HEK293 (cell line): ENCODE measurements at regions not wholly inside any gene's neighbourhood (a gene's known extent, or its start where the extent isn't known, plus 50 kb on each side); places are given as distances from the start of the nearest gene placed in this dataset.

Source experiments
- CTCF ChIA-PET: fragments of 350-600 bp; formaldehyde crosslinking; extraction: SDS; loops from one replicate; lab custom pipeline; 2021; ENCODE audit warnings: antibody characterized with exemption; lab: Yijun Ruan, JAX
- POLR2A ChIA-PET: fragments of 300-600 bp; formaldehyde crosslinking; extraction: SDS; loops from one replicate; lab custom pipeline; 2020; ENCODE audit warnings: antibody characterized with exemption, inconsistent platforms; lab: Yijun Ruan, JAX
- H3K27ac ChIP-seq: fragments of 200-500 bp; sonication (Bioruptor generic); 2 replicates; pipeline ENCODE4 v1.5.1; 2014; ENCODE audit warnings: low read depth, low read length, control low read depth, inconsistent platforms; ENCODE audit errors: extremely low read depth
- H3K36me3 ChIP-seq, 2 experiments: fragments of 200-500 bp in 1 of 2; sonication (Bioruptor generic) in 1 of 2; 1 replicate in 1 of 2; 2 replicates in 1 of 2; pipeline ENCODE4 v1.5.1; 2014 to 2017; ENCODE audit warnings: inconsistent platforms in 2 of 2, low read length in 2 of 2; ENCODE audit not compliant: control insufficient read depth in 2 of 2, insufficient read depth in 1 of 2
- H3K4me1 ChIP-seq: fragments of 200-500 bp; sonication (Bioruptor generic); 2 replicates; pipeline ENCODE4 v1.5.1; 2014; ENCODE audit warnings: mild to moderate bottlenecking, low read length, inconsistent platforms; ENCODE audit not compliant: control insufficient read depth, insufficient read depth
- H3K4me3 ChIP-seq: 2 replicates; pipeline ENCODE4 v1.5.1; 2011; ENCODE audit warnings: low read depth, mild to moderate bottlenecking, control low read depth, low read length, moderate library complexity
- H3K9me3 ChIP-seq: fragments of 200-500 bp; sonication (Bioruptor generic); 2 replicates; pipeline ENCODE4 v1.5.1; 2014; ENCODE audit warnings: low read depth, low read length, inconsistent platforms; ENCODE audit not compliant: control insufficient read depth, insufficient read depth
- FEZF1 ChIP-seq: fragments of 450-650 bp; formaldehyde crosslinking; IDR thresholded peaks from 2 replicates; pipeline ENCODE4 v1.5.1; 2016; ENCODE audit warnings: missing biosample characterization, missing genetic modification characterization
- GLIS1 ChIP-seq: fragments of 450-650 bp; formaldehyde crosslinking; IDR thresholded peaks from 2 replicates; pipeline ENCODE4 v1.5.1; 2016; ENCODE audit warnings: missing biosample characterization, missing genetic modification characterization
- PRDM10 ChIP-seq: fragments of 450-650 bp; formaldehyde crosslinking; IDR thresholded peaks from 2 replicates; pipeline ENCODE4 v1.5.1; 2016; ENCODE audit warnings: missing biosample characterization, missing genetic modification characterization
- WT1 ChIP-seq: fragments of 450-650 bp; formaldehyde crosslinking; IDR thresholded peaks from 2 replicates; pipeline ENCODE4 v1.5.1; 2016; ENCODE audit warnings: missing biosample characterization, missing genetic modification characterization
- ZBTB1 ChIP-seq: fragments of 450-650 bp; formaldehyde crosslinking; IDR thresholded peaks from 2 replicates; pipeline ENCODE4 v1.5.1; 2016; ENCODE audit warnings: missing biosample characterization, missing genetic modification characterization
- ZBTB11 ChIP-seq: fragments of 450-650 bp; formaldehyde crosslinking; conservative IDR thresholded peaks from 2 replicates; pipeline ENCODE4 v1.5.1; 2016; ENCODE audit warnings: low read depth, missing biosample characterization, missing genetic modification characterization
- ZBTB21 ChIP-seq: fragments of 450-650 bp; formaldehyde crosslinking; IDR thresholded peaks from 2 replicates; pipeline ENCODE4 v1.5.1; 2017; ENCODE audit warnings: missing biosample characterization, missing genetic modification characterization
- ZBTB48 ChIP-seq: fragments of 450-650 bp; formaldehyde crosslinking; IDR thresholded peaks from 2 replicates; pipeline ENCODE4 v1.5.1; 2016; ENCODE audit warnings: missing biosample characterization, missing genetic modification characterization
- ZNF16 ChIP-seq: fragments of 450-650 bp; formaldehyde crosslinking; IDR thresholded peaks from 2 replicates; pipeline ENCODE4 v1.5.1; 2016; ENCODE audit warnings: low read depth, missing biosample characterization, missing genetic modification characterization
- ZNF239 ChIP-seq: fragments of 450-650 bp; formaldehyde crosslinking; IDR thresholded peaks from 2 replicates; pipeline ENCODE4 v1.5.1; 2016; ENCODE audit warnings: missing biosample characterization, missing genetic modification characterization
- ZNF266 ChIP-seq: fragments of 450-650 bp; formaldehyde crosslinking; IDR thresholded peaks from 2 replicates; pipeline ENCODE4 v1.5.1; 2016; ENCODE audit warnings: missing biosample characterization, missing genetic modification characterization, low read depth
- ZNF354C ChIP-seq: fragments of 450-650 bp; formaldehyde crosslinking; IDR thresholded peaks from 2 replicates; pipeline ENCODE4 v1.5.1; 2016; ENCODE audit warnings: missing biosample characterization, missing genetic modification characterization, low read depth, borderline replicate concordance
- ZNF366 ChIP-seq: fragments of 450-650 bp; formaldehyde crosslinking; conservative IDR thresholded peaks from 2 replicates; pipeline ENCODE4 v1.5.1; 2016; ENCODE audit warnings: missing biosample characterization, missing genetic modification characterization
- ZNF513 ChIP-seq: fragments of 450-650 bp; IDR thresholded peaks from 2 replicates; pipeline ENCODE4 v1.5.1; 2018; ENCODE audit warnings: missing biosample characterization, missing genetic modification characterization
- ZNF624 ChIP-seq: fragments of 450-650 bp; formaldehyde crosslinking; IDR thresholded peaks from 2 replicates; pipeline ENCODE4 v1.5.1; 2017; ENCODE audit warnings: missing biosample characterization, missing genetic modification characterization
- ZNF626 ChIP-seq: fragments of 450-650 bp; sonication (Bioruptor Pico); formaldehyde crosslinking; IDR thresholded peaks from 2 replicates; pipeline ENCODE4 v1.5.1; 2018; ENCODE audit warnings: missing biosample characterization, missing genetic modification characterization, inconsistent platforms
- ZNF677 ChIP-seq: fragments of 450-650 bp; IDR thresholded peaks from 2 replicates; pipeline ENCODE4 v1.5.0; 2018; ENCODE audit warnings: missing biosample characterization, mild to moderate bottlenecking, missing genetic modification characterization, moderate library complexity
- ZNF704 ChIP-seq: fragments of 450-650 bp; formaldehyde crosslinking; IDR thresholded peaks from 2 replicates; pipeline ENCODE4 v1.5.1; 2016; ENCODE audit warnings: missing biosample characterization, missing genetic modification characterization
- ZNF830 ChIP-seq: fragments of 450-650 bp; IDR thresholded peaks from 2 replicates; pipeline ENCODE4 v1.5.0; 2018; ENCODE audit warnings: missing biosample characterization, missing genetic modification characterization, low read depth, mild to moderate bottlenecking, moderate library complexity
- ZSCAN16 ChIP-seq: fragments of 450-650 bp; formaldehyde crosslinking; IDR thresholded peaks from 2 replicates; pipeline ENCODE4 v1.5.1; 2016; ENCODE audit warnings: missing biosample characterization, missing genetic modification characterization
- ZSCAN4 ChIP-seq: fragments of 450-650 bp; formaldehyde crosslinking; IDR thresholded peaks from 2 replicates; pipeline ENCODE4 v1.5.1; 2017; ENCODE audit warnings: missing biosample characterization, missing genetic modification characterization

- TF ChIP-seq ZNF624 (tag by site-specific recombination) (no peak), ZSCAN4 (tag by site-specific recombination) (no peak), ZBTB1 (no peak), ZNF366 (tag by site-specific recombination) (no peak), ZNF830 (tag by site-specific recombination) (no peak), GLIS1 (tag by site-specific recombination) (no peak), ZNF626 (tag by site-specific recombination) (no peak), ZNF704 (tag by site-specific recombination) (no peak), ZNF513 (no peak), WT1 (tag by site-specific recombination) (no peak), ZNF354C (tag by site-specific recombination) (no peak), ZBTB11 (tag by site-specific recombination) (no peak), ZBTB48 (tag by site-specific recombination) (no peak), FEZF1 (no peak), ZNF266 (no peak), ZBTB21 (no peak)
- CTCF ChIA-PET = no interaction called here
Measured at GRCh38 chr18:71326826-71327225, 1038.0 kb downstream of the SOCS6 start.

GRCh38 chr18:71324356-71324755 is 1035.5 kb downstream of the SOCS6 start:
- ChIA-PET CTCF (interaction anchor here (0.6 kb wide), 1 partner anchor 14 kb away, joined by 6 read pairs; no protein-coding TSS in a partner anchor), POLR2A (no interaction called here)
- no peaks in the 10 kb centered on the region for H3K36me3 ChIP-seq
- H3K9me3 ChIP-seq = no peaks in the 10 kb centered on the region
- TF ChIP-seq PRDM10 (tag by site-specific recombination) (no peak), ZNF16 (tag by site-specific recombination) (no peak), ZSCAN16 (tag by site-specific recombination) (no peak), ZNF677 (tag by site-specific recombination) (no peak), ZNF239 (tag by site-specific recombination) (no peak)
- H3K27ac ChIP-seq = no peak overlapping the region
- H3K4me3 ChIP-seq = no peak overlapping the region
- H3K4me1 ChIP-seq = no peaks in the 10 kb centered on the region

More at GRCh38 chr18:71326826-71327225, 1038.0 kb downstream of the SOCS6 start:
- H3K4me3 ChIP-seq = no peak overlapping the region
- no peaks in the 10 kb centered on the region for H3K4me1 ChIP-seq
- H3K36me3 ChIP-seq = no peaks in the 10 kb centered on the region
- no peak overlapping the region for H3K27ac ChIP-seq
- POLR2A ChIA-PET = no interaction called here
- no peaks in the 10 kb centered on the region for H3K9me3 ChIP-seq
